ENCODE measurements at regions not wholly inside any gene's neighbourhood (a gene's known extent, or its start where the extent isn't known, plus 50 kb on each side); places are given as distances from the start of the nearest gene placed in this dataset.

GRCh38 chr13:73781384-73781783 is 352.8 kb downstream of the KLF12 start:
- Histone ChIP-seq H3K36me3 (no peaks in the 10 kb centered on the region), H3K27ac (no peak overlapping the region), H3K27me3 (no peaks in the 10 kb centered on the region), H3K9me3 (ENCODE audit: low read depth) (no peaks in the 10 kb centered on the region), H3K4me1 (ENCODE audit: low read depth) (no peaks in the 10 kb centered on the region), H3K4me3 (no peak overlapping the region)
- no peak for DNase-seq (ENCODE audit: low read depth in 1 of 2, low spot score in 1 of 2)
- TF ChIP-seq CTCF (IDR thresholded peaks at IDR 0.05; ENCODE audit: low read depth, low read length) = no peak

GRCh38 chr13:73779881-73780280 is 354.3 kb downstream of the KLF12 start:
- Histone ChIP-seq H3K27me3 (no peaks in the 10 kb centered on the region), H3K9me3 (ENCODE audit: low read depth) (no peaks in the 10 kb centered on the region), H3K4me1 (ENCODE audit: low read depth) (no peaks in the 10 kb centered on the region), H3K27ac (no peak overlapping the region), H3K36me3 (no peaks in the 10 kb centered on the region), H3K4me3 (no peak overlapping the region)
- TF ChIP-seq CTCF (IDR thresholded peaks at IDR 0.05; ENCODE audit: low read depth, low read length) = no peak
- no peak for DNase-seq (ENCODE audit: low read depth in 1 of 2, low spot score in 1 of 2)

- Histone ChIP-seq H3K27ac (no peak overlapping the region), H3K36me3 (no peaks in the 10 kb centered on the region), H3K9me3 (ENCODE audit: low read depth) (no peaks in the 10 kb centered on the region), H3K4me1 (ENCODE audit: low read depth) (no peaks in the 10 kb centered on the region), H3K27me3 (no peaks in the 10 kb centered on the region), H3K4me3 (no peak overlapping the region)
- DNase-seq (ENCODE audit: low read depth in 1 of 2, low spot score in 1 of 2) = no peak
- no peak for TF ChIP-seq CTCF (IDR thresholded peaks at IDR 0.05; ENCODE audit: low read depth, low read length)
Measured at GRCh38 chr13:73778242-73778864, 355.9 kb downstream of the KLF12 start.

- H3K36me3 ChIP-seq = no peaks in the 10 kb centered on the region
- DNase-seq (ENCODE audit: low read depth in 1 of 2, low spot score in 1 of 2) = no peak
- no peaks in the 10 kb centered on the region for H3K4me1 ChIP-seq (ENCODE audit: low read depth)
- H3K4me3 ChIP-seq = no peak overlapping the region
- no peak for TF ChIP-seq CTCF (IDR thresholded peaks at IDR 0.05; ENCODE audit: low read depth, low read length)
- H3K27ac ChIP-seq = no peak overlapping the region
- no peaks in the 10 kb centered on the region for H3K27me3 ChIP-seq
- H3K9me3 ChIP-seq (ENCODE audit: low read depth) = no peaks in the 10 kb centered on the region
Measured at GRCh38 chr13:73777134-73777533, 357.1 kb downstream of the KLF12 start.

GRCh38 chr13:73776151-73776785 is 357.9 kb downstream of the KLF12 start:
- no peaks in the 10 kb centered on the region for H3K27me3 ChIP-seq
- H3K36me3 ChIP-seq = no peaks in the 10 kb centered on the region
- H3K4me1 ChIP-seq (ENCODE audit: low read depth) = no peaks in the 10 kb centered on the region
- H3K9me3 ChIP-seq (ENCODE audit: low read depth) = no peaks in the 10 kb centered on the region
- no peak overlapping the region for H3K27ac ChIP-seq
- DNase-seq (ENCODE audit: low read depth in 1 of 2, low spot score in 1 of 2) = no peak
- no peak overlapping the region for H3K4me3 ChIP-seq
- TF ChIP-seq CTCF (IDR thresholded peaks at IDR 0.05; ENCODE audit: low read depth, low read length) = no peak

All from cardiac muscle cell (in vitro differentiated cells and primary cell).